ENCODE measurements at regions not wholly inside any gene's neighbourhood (a gene's known extent, or its start where the extent isn't known, plus 50 kb on each side); places are given as distances from the start of the nearest gene placed in this dataset.

DNA sequence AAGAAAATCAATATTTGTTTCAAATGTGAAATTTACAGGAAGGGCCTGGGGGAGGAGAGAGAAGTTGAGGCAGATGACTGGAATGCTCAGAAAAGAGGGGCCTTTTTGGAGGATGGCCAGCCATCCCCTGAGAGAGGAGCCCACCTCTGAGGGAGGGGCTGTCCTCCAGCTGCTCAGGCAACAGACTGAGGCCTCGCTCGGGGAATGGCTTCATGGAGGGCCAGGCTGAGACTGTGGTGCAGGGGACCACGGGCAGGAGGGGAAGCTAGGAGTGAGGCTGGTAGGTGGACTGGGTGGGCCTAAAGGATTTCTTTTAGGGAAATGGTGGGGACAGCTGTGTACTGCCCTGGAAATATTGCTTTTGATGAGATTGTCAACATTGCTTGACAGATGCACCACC lies 73.5 kb upstream of the CADM1 start:
- TF ChIP-seq, protein P1, sequence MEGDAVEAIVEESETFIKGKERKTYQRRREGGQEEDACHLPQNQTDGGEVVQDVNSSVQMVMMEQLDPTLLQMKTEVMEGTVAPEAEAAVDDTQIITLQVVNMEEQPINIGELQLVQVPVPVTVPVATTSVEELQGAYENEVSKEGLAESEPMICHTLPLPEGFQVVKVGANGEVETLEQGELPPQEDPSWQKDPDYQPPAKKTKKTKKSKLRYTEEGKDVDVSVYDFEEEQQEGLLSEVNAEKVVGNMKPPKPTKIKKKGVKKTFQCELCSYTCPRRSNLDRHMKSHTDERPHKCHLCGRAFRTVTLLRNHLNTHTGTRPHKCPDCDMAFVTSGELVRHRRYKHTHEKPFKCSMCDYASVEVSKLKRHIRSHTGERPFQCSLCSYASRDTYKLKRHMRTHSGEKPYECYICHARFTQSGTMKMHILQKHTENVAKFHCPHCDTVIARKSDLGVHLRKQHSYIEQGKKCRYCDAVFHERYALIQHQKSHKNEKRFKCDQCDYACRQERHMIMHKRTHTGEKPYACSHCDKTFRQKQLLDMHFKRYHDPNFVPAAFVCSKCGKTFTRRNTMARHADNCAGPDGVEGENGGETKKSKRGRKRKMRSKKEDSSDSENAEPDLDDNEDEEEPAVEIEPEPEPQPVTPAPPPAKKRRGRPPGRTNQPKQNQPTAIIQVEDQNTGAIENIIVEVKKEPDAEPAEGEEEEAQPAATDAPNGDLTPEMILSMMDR (conservative IDR thresholded peaks at IDR 0.05; ENCODE audit: low read depth in 2 of 2), result no peak
- TF ChIP-seq, protein P2, sequence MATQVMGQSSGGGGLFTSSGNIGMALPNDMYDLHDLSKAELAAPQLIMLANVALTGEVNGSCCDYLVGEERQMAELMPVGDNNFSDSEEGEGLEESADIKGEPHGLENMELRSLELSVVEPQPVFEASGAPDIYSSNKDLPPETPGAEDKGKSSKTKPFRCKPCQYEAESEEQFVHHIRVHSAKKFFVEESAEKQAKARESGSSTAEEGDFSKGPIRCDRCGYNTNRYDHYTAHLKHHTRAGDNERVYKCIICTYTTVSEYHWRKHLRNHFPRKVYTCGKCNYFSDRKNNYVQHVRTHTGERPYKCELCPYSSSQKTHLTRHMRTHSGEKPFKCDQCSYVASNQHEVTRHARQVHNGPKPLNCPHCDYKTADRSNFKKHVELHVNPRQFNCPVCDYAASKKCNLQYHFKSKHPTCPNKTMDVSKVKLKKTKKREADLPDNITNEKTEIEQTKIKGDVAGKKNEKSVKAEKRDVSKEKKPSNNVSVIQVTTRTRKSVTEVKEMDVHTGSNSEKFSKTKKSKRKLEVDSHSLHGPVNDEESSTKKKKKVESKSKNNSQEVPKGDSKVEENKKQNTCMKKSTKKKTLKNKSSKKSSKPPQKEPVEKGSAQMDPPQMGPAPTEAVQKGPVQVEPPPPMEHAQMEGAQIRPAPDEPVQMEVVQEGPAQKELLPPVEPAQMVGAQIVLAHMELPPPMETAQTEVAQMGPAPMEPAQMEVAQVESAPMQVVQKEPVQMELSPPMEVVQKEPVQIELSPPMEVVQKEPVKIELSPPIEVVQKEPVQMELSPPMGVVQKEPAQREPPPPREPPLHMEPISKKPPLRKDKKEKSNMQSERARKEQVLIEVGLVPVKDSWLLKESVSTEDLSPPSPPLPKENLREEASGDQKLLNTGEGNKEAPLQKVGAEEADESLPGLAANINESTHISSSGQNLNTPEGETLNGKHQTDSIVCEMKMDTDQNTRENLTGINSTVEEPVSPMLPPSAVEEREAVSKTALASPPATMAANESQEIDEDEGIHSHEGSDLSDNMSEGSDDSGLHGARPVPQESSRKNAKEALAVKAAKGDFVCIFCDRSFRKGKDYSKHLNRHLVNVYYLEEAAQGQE (IDR thresholded peaks at IDR 0.05; ENCODE audit: unreplicated experiment), result no peak
- TF ChIP-seq EZH2 (IDR thresholded peaks at IDR 0.05; ENCODE audit: low read depth, unreplicated experiment) (no peak), JUNB (IDR thresholded peaks at IDR 0.05; ENCODE audit: unreplicated experiment) (no peak), EZH2phosphoT487 (IDR thresholded peaks at IDR 0.05; ENCODE audit: unreplicated experiment) (no peak)
